ENCODE measurements at regions not wholly inside any gene's neighbourhood (a gene's known extent, or its start where the extent isn't known, plus 50 kb on each side); places are given as distances from the start of the nearest gene placed in this dataset.

GRCh38 chr13:85853901-85854663 is 54.9 kb upstream of the SLITRK6 start:
- Histone ChIP-seq H3K4me1 (ENCODE audit: insufficient read depth, low read length) (no peaks in the 10 kb centered on the region), H3K79me2 (ENCODE audit: insufficient read depth, low read length) (no peaks in the 10 kb centered on the region), H3K27ac (ENCODE audit: extremely low read length, insufficient read depth, low read length) (no peak overlapping the region), H3K4me2 (ENCODE audit: low read depth, low read length) (no peak overlapping the region), H3K4me3 (replicated peaks in 1 of 3; ENCODE audit: insufficient read depth in 1 of 3, low read depth in 2 of 3, low read length in 3 of 3) (no peak overlapping the region), H3K9me3 (ENCODE audit: low read length) (peaks cover 36% of the 10 kb centered on the region), H3K36me3 (replicated peaks in 1 of 2; ENCODE audit: control insufficient read depth in 1 of 2, insufficient read depth in 2 of 2, low read length in 2 of 2) (no peaks in the 10 kb centered on the region), H3K9ac (ENCODE audit: insufficient read depth, low read depth, low read length) (no peak overlapping the region), H3K27me3 (ENCODE audit: control insufficient read depth in 1 of 2, insufficient read depth in 2 of 2, low read length in 2 of 2) (no peaks in the 10 kb centered on the region), H2AFZ (ENCODE audit: low read length) (no peak overlapping the region), H4K20me1 (ENCODE audit: insufficient read depth, low read length) (no peaks in the 10 kb centered on the region)
- no peak for TF ChIP-seq ATF1 (CRISPR knock-in tag; IDR thresholded peaks at IDR 0.05)
- TF ChIP-seq ZNF75D (CRISPR knock-in tag; IDR thresholded peaks at IDR 0.05; ENCODE audit: borderline replicate concordance): no peak
- no peak for TF ChIP-seq ONECUT2 (CRISPR knock-in tag; IDR thresholded peaks at IDR 0.05)
- TF ChIP-seq SOX13 (IDR thresholded peaks at IDR 0.05): no peak
- no peak for TF ChIP-seq SOX13 (CRISPR knock-in tag; conservative IDR thresholded peaks at IDR 0.05 in 1 of 2, IDR thresholded peaks at IDR 0.05 in 1 of 2)
- no peak for TF ChIP-seq ZNF180 (CRISPR knock-in tag; IDR thresholded peaks at IDR 0.05; ENCODE audit: borderline replicate concordance, low read depth)
- no peak for TF ChIP-seq PHF8 (CRISPR knock-in tag; IDR thresholded peaks at IDR 0.05)
- TF ChIP-seq, protein P1, sequence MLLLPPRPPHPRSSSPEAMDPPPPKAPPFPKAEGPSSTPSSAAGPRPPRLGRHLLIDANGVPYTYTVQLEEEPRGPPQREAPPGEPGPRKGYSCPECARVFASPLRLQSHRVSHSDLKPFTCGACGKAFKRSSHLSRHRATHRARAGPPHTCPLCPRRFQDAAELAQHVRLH (CRISPR knock-in tag; IDR thresholded peaks at IDR 0.05; ENCODE audit: borderline replicate concordance, low read depth): no peak
- TF ChIP-seq, protein P2, sequence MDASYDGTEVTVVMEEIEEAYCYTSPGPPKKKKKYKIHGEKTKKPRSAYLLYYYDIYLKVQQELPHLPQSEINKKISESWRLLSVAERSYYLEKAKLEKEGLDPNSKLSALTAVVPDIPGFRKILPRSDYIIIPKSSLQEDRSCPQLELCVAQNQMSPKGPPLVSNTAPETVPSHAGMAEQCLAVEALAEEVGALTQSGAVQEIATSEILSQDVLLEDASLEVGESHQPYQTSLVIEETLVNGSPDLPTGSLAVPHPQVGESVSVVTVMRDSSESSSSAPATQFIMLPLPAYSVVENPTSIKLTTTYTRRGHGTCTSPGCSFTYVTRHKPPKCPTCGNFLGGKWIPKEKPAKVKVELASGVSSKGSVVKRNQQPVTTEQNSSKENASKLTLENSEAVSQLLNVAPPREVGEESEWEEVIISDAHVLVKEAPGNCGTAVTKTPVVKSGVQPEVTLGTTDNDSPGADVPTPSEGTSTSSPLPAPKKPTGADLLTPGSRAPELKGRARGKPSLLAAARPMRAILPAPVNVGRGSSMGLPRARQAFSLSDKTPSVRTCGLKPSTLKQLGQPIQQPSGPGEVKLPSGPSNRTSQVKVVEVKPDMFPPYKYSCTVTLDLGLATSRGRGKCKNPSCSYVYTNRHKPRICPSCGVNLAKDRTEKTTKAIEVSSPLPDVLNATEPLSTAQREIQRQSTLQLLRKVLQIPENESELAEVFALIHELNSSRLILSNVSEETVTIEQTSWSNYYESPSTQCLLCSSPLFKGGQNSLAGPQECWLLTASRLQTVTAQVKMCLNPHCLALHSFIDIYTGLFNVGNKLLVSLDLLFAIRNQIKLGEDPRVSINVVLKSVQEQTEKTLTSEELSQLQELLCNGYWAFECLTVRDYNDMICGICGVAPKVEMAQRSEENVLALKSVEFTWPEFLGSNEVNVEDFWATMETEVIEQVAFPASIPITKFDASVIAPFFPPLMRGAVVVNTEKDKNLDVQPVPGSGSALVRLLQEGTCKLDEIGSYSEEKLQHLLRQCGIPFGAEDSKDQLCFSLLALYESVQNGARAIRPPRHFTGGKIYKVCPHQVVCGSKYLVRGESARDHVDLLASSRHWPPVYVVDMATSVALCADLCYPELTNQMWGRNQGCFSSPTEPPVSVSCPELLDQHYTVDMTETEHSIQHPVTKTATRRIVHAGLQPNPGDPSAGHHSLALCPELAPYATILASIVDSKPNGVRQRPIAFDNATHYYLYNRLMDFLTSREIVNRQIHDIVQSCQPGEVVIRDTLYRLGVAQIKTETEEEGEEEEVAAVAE (CRISPR knock-in tag; IDR thresholded peaks at IDR 0.05; ENCODE audit: borderline replicate concordance): no peak
- TF ChIP-seq EHMT2 (IDR thresholded peaks at IDR 0.05; ENCODE audit: borderline replicate concordance, low read depth, low read length): no peak
- TF ChIP-seq IKZF1 (IDR thresholded peaks at IDR 0.05): no peak
- TF ChIP-seq, protein P3, sequence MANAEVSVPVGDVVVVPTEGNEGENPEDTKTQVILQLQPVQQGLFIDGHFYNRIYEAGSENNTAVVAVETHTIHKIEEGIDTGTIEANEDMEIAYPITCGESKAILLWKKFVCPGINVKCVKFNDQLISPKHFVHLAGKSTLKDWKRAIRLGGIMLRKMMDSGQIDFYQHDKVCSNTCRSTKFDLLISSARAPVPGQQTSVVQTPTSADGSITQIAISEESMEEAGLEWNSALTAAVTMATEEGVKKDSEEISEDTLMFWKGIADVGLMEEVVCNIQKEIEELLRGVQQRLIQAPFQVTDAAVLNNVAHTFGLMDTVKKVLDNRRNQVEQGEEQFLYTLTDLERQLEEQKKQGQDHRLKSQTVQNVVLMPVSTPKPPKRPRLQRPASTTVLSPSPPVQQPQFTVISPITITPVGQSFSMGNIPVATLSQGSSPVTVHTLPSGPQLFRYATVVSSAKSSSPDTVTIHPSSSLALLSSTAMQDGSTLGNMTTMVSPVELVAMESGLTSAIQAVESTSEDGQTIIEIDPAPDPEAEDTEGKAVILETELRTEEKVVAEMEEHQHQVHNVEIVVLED (CRISPR knock-in tag; IDR thresholded peaks at IDR 0.05; ENCODE audit: borderline replicate concordance): no peak
- ChIA-PET POLR2A (no interaction called here), CTCF (ENCODE audit: low intra/inter-chr PET ratio, low total read pairs) (no interaction called here)
- in situ Hi-C loops (cut with HindIII; ENCODE audit: extremely low pct_ligation_motif_present, low pct_unique_long_range_greater_than_20kb): no loop called here
- no peak for DNase-seq (ENCODE audit: low spot score)
- no peak for FAIRE-seq
- BruUV-seq (replicated peaks): no TSS peak
- 24% methylated on average over 7 of the region's 11 CpGs for WGBS (ENCODE audit: low lambda C conversion rate)
- no peak for ATAC-seq
- intact Hi-C loops (cut with micrococcal nuclease; ENCODE audit: unreplicated experiment): no loop called here

Measured in HepG2 (cell line).